ENCODE measurements at regions not wholly inside any gene's neighbourhood (a gene's known extent, or its start where the extent isn't known, plus 50 kb on each side); places are given as distances from the start of the nearest gene placed in this dataset.

DNA sequence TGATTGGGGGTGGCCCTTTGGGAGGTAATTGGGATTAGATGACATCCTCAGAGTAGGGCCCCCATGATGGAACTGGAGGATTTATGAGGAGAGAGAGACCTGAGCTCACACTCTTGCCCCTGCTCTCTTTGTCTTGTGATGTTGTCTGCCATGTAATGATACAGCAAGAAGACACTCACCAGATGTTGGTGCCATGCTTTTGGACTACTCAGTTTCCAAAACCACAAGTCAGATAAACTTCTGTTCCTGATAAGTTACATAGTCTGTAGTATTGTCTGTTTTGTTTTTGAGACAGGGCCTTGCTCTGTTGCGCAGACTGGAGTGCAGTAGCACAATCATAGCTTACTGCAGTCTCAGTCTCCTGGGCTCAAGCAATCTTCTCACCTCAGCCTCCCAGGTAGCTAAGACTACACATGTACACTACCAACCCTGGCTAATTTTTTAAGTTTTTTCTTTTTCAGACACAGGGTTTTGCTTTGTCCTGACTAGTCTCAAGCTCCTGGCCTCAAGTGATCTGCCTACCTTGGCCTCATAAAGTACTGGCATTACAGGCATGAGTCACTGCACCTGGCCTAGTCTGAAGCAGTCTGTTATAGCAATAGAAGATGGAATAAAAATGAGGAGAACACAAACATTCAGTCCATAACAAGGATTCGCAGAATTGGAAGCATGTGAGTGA lies 115.0 kb upstream of the GALNT2 start:
- H3K27me3 ChIP-seq: peaks cover 6% of the 10 kb centered on the region
- DNase-seq (ENCODE audit: low read depth in 1 of 2, low spot score in 1 of 2): peak in 1 of 2 donors; percentile 14
- H3K9me3 ChIP-seq (ENCODE audit: low read depth): no peaks in the 10 kb centered on the region
- no peak overlapping the region for H3K27ac ChIP-seq
- H3K4me3 ChIP-seq: no peak overlapping the region
- H3K4me1 ChIP-seq (ENCODE audit: low read depth): no peaks in the 10 kb centered on the region
- H3K36me3 ChIP-seq: no peaks in the 10 kb centered on the region
- TF ChIP-seq, protein P1, sequence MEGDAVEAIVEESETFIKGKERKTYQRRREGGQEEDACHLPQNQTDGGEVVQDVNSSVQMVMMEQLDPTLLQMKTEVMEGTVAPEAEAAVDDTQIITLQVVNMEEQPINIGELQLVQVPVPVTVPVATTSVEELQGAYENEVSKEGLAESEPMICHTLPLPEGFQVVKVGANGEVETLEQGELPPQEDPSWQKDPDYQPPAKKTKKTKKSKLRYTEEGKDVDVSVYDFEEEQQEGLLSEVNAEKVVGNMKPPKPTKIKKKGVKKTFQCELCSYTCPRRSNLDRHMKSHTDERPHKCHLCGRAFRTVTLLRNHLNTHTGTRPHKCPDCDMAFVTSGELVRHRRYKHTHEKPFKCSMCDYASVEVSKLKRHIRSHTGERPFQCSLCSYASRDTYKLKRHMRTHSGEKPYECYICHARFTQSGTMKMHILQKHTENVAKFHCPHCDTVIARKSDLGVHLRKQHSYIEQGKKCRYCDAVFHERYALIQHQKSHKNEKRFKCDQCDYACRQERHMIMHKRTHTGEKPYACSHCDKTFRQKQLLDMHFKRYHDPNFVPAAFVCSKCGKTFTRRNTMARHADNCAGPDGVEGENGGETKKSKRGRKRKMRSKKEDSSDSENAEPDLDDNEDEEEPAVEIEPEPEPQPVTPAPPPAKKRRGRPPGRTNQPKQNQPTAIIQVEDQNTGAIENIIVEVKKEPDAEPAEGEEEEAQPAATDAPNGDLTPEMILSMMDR (IDR thresholded peaks at IDR 0.05; ENCODE audit: low read depth, low read length): no peak

DNA sequence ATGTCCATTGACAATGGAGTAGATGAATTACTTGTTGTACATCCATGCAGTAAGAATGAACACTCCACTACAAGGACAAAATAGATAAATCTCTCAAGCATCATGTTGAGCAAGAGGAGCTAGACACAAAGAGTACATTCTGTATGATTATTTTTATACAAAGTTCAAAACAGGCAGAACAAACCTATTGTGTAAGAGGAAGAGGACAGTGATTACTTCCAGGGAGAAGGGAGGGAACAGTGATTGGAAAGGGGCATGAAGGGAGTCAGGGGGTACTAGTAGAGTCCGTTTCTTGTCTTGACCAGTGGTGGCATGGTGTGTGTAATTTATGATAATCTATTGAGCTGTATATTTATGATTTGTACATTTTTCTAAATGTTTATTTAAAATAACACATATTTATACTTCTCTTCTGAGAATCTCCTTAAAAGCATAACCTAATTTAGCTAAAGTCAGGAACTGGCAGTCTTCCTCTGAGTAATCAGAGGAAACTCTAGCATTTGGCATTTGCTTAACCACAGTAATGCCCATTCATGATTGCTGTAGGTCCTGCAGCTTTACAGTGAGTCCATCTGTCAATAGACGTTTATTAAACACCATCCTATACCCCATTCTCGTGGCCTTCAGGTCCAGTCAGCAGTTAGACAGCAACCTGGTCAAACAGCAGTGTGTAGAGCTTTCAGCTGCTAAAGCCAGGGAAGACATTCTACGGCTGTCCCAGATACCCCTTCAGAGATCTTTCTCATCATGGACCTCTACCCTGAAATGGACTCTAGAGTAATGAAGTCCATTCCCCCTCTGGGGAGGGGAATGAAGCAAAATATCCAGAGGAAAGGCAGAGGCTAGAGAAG lies 114.1 kb upstream of the GALNT2 start:
- Histone ChIP-seq H3K27me3 (peaks cover 2% of the 10 kb centered on the region), H3K9me3 (ENCODE audit: low read depth) (no peaks in the 10 kb centered on the region), H3K36me3 (no peaks in the 10 kb centered on the region), H3K27ac (no peak overlapping the region), H3K4me1 (ENCODE audit: low read depth) (no peaks in the 10 kb centered on the region), H3K4me3 (no peak overlapping the region)
- TF ChIP-seq, protein P1 (IDR thresholded peaks at IDR 0.05; ENCODE audit: low read depth, low read length): no peak
- DNase-seq (ENCODE audit: low read depth in 1 of 2, low spot score in 1 of 2): peak in 1 of 2 donors; percentile 29

DNA sequence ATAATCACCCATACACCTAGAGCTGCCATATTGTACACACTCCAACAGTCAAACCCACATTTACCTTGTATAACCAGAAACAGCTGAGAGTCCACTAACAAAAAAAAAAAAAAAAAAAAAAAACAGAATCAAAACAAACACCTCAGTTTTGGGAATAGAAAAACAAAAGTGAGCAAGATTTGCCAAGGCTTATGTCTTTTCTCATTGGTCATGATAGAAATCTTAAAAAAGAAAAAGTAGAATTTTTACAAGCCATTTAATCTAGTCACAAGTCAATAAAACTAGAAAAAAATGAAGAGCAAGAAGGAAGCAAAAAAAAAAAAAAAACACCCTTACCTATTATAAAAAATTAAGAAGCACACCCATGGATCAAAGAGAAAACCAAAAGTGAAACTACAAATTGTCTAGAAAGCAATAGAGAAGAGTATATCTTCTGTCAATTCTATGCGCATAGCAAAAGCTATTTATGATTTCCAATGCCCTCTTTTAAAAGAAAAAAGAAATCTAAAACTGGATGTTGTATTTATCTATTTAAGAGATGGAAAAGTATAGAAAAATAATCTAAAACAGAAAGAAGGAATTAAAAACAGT lies 113.2 kb upstream of the GALNT2 start:
- TF ChIP-seq, protein P1 (IDR thresholded peaks at IDR 0.05; ENCODE audit: low read depth, low read length): no peak
- DNase-seq (ENCODE audit: low read depth in 1 of 2, low spot score in 1 of 2): no peak
- Histone ChIP-seq H3K4me1 (ENCODE audit: low read depth) (no peaks in the 10 kb centered on the region), H3K36me3 (no peaks in the 10 kb centered on the region), H3K27me3 (no peaks in the 10 kb centered on the region), H3K9me3 (ENCODE audit: low read depth) (no peaks in the 10 kb centered on the region), H3K27ac (no peak overlapping the region), H3K4me3 (no peak overlapping the region)

DNA sequence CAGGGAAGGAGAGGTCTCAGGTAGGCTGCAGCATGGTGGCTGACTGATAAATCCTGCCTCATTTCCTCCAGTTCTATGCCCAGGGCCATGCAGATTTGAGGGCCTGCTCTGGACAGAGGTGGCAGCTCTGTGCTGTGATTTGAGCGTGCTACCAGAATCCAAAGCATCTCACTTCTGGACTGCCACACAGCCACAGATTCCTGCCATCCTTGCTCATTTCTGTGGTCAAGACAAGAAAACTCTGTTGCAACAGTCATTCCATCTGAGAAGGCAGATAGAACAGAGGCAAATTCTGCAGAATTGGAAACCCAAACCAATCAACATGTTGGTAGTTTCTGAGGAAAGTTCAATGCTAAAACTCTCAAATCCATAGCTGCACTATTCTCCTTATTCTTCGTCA lies 102.8 kb upstream of the GALNT2 start:
- Histone ChIP-seq H3K27ac (no peak overlapping the region), H3K27me3 (peaks cover 52% of the 10 kb centered on the region), H3K4me3 (no peak overlapping the region), H3K4me1 (ENCODE audit: low read depth) (no peaks in the 10 kb centered on the region), H3K9me3 (ENCODE audit: low read depth) (no peaks in the 10 kb centered on the region), H3K36me3 (no peaks in the 10 kb centered on the region)
- TF ChIP-seq, protein P1 (IDR thresholded peaks at IDR 0.05; ENCODE audit: low read depth, low read length): no peak
- DNase-seq (ENCODE audit: low read depth in 1 of 2, low spot score in 1 of 2): no peak

DNA sequence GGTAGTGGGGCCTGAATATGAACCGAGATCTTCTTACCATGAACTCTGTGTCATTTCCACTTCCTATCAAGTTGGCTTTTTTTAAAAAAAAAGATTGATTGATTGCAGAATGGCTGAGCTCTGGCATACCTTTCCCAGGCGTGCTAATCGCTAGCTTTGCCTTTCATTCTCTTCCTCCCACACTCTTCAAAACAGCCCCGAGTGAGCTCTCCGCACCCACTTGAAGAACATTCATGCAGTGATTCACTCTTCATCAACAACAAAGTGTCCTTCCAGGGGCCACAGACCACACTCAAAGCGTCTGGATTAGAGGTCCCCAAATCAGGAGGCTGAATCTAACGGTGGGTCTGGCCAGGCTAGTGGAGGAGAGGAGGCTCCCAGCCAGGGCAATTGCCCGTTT lies 96.3 kb upstream of the GALNT2 start:
- Histone ChIP-seq H3K4me3 (no peak overlapping the region), H3K4me1 (ENCODE audit: low read depth) (no peaks in the 10 kb centered on the region), H3K9me3 (ENCODE audit: low read depth) (no peaks in the 10 kb centered on the region), H3K36me3 (no peaks in the 10 kb centered on the region), H3K27ac (no peak overlapping the region), H3K27me3 (peaks cover 22% of the 10 kb centered on the region)
- DNase-seq (ENCODE audit: low read depth in 1 of 2, low spot score in 1 of 2): peak in 1 of 2 donors; percentile 57
- TF ChIP-seq, protein P1 (IDR thresholded peaks at IDR 0.05; ENCODE audit: low read depth, low read length): no peak
